ENCODE measurements at regions not wholly inside any gene's neighbourhood (a gene's known extent, or its start where the extent isn't known, plus 50 kb on each side); places are given as distances from the start of the nearest gene placed in this dataset.

GRCh38 chr2:35933031-35933430 lies 422.5 kb upstream of the CRIM1 start (continued):
- TF ChIP-seq CHD7 (IDR thresholded peaks at IDR 0.05; ENCODE audit: insufficient replicate concordance, low read length) (no peak), POLR2A (IDR thresholded peaks at IDR 0.05; ENCODE audit: control extremely low read depth in 1 of 2, low read depth in 2 of 2, low read length in 2 of 2) (no peak), NANOG (IDR thresholded peaks at IDR 0.05; ENCODE audit: insufficient read depth, low read depth, low read length, poor library complexity, severe bottlenecking) (no peak), SP4 (IDR thresholded peaks at IDR 0.05; ENCODE audit: low read length) (no peak)

All from H1 (cell line).